ENCODE measurements at regions not wholly inside any gene's neighbourhood (a gene's known extent, or its start where the extent isn't known, plus 50 kb on each side); places are given as distances from the start of the nearest gene placed in this dataset.

DNA sequence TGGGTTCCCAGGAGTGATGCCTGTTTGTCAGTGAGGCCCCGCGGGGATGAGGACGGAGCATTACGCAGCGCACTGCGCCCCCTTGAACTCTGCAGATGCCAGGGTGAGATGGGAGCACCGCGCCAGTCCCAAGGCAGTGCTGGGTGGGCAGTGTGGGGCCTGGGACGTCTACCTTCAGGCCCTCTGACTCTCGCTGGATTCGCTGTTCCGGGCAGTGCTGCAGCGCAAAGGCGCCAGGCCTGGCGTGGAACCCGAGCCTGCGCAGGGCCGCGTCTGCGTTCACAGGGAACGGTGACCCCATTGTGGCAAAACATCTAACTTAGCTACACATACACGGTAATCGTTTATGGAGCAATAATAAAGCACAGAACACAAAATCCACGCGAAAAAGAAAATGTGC is 257.3 kb downstream of the QKI start:
- no peak for DNase-seq (ENCODE audit: low read depth)

DNA sequence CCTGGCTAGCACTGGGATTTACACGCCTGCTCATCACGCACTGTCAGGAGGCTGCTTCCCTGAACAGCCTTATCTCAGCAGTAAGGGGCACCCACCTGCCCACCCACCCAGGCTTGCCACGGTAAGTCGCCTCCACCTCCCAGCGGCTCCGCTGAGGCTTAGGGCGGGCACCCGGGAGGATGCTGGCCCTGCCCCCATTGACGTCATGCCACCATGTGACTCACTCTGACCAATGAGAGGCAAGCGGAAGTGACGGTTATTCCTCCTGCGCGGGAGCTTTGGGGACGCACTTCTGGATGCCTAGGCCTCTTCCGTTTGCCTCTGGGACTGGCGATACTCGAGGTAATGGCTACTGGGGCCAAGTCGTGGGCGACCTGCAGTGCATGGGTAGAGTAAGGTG is 256.8 kb downstream of the QKI start:
- DNase-seq (ENCODE audit: low read depth): no peak

DNA sequence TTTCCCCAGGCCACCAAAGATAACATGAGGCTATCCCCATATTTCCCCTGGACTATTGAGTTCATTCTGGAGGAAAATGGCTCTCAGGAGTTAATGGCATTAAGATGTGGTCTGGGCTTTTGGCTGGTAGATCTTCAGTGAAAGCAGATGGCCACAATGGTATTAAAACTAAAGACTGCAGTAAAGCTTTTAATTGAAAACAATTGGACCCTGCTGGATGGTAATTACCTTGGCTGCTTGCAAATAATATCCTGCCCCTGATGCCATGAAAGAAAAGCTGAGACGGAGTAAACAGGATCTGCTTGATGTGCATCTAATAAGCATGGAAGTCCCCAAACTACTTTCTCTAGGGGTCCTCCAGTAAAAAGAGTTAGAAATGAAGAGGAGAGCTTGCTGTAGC is 255.8 kb downstream of the QKI start:
- no peak for DNase-seq (ENCODE audit: low read depth)

GRCh38 chr6:163668061-163668426 is 253.5 kb downstream of the QKI start:
- no peak for DNase-seq (ENCODE audit: low read depth)

DNA sequence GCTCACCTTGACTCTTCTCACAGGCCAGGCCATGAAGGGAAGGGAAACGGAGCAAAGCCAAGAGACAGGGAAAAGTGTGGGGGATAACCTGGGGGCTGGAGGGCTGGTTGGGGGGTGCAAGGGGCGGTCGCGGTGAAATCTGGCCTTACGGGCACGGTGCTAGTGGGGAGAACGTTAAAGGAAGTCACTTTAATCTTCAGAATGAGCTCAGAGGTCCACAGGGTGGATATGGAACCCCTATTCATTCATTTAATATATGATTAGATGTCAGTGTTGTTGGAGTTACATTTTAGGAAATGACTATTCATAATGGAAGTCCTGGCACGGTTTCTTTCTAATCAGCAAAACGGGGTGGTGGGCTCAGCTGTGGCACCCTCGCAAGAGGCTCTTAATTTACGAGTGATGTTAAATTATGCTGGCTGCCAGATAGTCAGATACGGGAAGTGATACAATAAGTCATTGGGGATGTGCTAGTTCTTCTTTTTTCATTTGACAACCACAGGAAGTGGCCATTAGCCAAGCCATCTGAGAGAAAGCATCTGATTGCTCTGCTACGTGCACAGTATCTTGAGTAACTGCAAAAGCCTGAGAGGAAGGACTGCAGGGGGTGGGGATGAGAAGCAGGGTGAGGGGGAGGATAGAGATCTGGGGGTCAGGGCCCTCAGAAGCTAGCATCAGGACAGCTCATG is 253.0 kb downstream of the QKI start:
- peak; percentile 44 for DNase-seq (ENCODE audit: low read depth)

DNA sequence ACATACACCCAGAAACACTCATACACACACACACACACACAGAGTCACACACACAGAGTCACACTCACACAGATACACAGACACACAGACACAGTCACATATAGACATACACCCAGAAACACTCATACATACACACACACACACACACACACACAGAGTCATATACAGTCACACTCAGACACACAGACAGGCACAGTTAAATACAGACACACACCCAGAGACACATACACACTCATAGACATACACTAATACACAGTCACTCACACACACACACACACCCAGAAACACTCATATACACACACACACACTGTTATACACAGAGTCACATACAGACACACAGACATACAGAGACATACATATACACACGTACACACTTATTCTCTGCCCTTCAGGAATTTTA is 250.9 kb downstream of the QKI start:
- no peak for DNase-seq (ENCODE audit: low read depth)

DNA sequence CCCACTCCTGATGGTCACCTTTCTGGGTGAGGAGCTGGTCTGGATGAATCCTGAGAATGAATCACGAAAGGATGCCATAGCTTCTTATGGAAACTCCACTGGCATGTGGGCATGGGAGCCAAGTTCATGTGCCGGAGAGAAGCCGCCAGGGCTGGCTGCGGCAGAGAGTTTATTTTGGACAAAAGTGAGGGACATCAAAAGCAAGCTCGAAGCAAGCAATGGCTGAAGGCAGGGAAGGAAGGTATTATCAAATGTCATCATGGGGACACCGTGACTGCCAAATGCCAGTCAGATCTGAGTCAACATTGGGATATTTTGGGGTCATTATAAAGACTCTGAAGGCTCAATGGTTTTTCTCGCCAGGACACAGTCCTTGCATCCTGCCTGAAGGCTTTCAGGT is 249.1 kb downstream of the QKI start:
- no peak for DNase-seq (ENCODE audit: low read depth)

DNA sequence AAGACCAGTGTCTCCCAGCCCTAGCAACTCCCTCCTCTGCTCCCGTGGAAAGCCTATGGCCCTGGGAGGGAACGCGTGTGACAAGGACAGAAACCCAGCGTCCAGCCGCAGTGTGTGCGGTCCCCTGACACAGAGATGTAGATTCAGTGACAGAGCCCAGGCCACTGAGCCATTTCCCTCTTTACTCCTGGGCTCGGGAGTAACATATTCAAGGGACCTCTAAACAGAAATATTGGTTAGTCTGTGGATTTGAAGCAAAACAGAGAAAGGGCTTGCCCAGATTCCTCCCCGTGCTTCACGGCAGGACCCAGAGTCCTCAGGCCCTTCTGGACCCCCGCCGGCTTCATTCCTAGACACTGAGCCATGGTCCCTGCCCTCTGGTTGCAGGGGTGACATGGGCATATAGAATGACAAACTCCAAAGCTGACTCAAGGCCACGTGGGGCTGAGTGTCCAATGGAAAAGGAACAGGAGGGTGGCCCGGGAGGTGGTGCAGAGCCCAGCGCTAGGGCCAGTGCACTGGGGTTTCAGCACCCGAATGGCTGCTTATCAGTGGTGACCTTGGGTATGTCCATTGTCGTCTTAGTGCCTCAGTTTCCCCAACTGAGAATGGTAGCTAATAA is 248.2 kb downstream of the QKI start:
- DNase-seq (ENCODE audit: low read depth): no peak

- no peak for DNase-seq (ENCODE audit: low read depth)
Observed at GRCh38 chr6:163661272-163661671, 246.8 kb downstream of the QKI start.

- no peak for DNase-seq (ENCODE audit: low read depth)
Observed at GRCh38 chr6:163659803-163660202, 245.3 kb downstream of the QKI start.

- no peak for DNase-seq (ENCODE audit: low read depth)
Observed at GRCh38 chr6:163655217-163656121, 241.0 kb downstream of the QKI start.

DNA sequence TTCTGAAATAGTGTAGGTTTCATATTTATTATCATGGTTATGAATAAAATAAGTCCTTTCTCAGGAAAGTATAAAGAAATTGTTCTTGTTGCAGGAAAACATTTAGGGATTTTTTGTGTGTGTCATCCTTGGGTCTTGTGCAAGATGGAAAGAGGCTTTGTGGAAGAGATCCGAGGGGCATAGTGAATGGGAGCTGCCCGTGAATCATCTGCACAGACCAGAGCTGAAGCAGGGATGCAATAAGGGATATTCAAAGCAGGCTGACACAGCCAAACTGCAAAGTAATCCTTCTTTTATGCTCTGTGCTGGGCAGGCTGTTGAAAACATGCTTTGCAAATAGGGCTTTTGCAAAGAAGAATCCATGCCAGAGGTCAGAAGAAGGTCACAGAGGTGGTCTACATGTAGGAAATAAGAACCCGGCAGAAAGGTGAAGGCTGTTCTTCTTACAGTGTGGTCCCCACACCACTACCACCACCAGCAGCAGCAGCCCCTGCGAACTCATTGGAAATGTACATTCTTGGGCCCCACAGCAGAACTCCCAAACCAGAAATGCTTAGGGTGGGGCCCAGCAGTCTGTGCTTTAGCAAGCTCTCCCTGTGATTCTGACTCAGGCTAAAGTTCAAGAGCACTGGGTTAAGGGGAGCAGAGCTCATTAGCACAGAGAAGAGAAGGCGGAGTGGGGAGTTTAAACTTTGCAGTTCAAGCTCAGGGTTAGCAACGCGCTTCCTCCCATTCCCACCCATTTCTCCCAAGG is 237.6 kb downstream of the QKI start:
- DNase-seq (ENCODE audit: low read depth): no peak

DNA sequence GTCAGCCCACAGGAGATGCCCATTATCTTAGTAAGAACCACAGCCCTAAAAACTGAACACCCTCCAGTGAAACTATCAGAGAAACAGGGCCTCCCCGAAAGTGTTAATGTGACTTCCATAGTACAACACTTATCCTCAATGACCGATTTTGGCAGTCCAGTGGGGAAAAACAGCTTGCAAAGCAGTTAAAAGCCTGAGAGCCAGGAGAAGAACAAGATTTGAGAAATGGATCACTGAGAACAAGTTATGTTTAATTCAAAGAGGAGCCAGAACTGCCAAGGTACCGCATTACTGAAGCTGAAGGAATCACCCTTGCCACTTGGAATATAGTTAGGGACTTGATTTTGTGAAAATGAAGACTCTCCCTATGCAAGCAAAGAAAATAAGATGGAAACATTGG is 236.9 kb downstream of the QKI start:
- DNase-seq (ENCODE audit: low read depth): no peak

- no peak for DNase-seq (ENCODE audit: low read depth)
Observed at GRCh38 chr6:163648868-163649267, 234.3 kb downstream of the QKI start.

DNA sequence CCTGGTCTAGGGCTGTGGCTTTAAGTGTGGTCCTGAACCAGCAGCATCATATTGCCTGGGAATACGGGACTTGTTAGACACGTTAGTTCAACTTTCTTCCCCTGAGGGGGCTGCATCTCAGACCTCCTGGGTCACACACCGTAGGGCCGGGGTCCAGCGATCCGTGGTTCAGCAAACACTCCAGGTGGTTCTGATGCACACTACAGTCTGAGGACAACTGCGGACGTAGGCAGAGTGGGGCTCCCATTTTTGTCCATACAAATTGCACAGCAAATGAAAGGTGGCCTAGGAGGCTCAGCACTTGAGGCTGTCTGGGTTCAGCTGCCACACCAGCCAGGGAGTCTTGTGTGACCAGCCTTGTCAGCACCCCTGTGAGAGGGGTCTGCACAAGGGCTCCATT is 233.1 kb downstream of the QKI start:
- no peak for DNase-seq (ENCODE audit: low read depth)

DNA sequence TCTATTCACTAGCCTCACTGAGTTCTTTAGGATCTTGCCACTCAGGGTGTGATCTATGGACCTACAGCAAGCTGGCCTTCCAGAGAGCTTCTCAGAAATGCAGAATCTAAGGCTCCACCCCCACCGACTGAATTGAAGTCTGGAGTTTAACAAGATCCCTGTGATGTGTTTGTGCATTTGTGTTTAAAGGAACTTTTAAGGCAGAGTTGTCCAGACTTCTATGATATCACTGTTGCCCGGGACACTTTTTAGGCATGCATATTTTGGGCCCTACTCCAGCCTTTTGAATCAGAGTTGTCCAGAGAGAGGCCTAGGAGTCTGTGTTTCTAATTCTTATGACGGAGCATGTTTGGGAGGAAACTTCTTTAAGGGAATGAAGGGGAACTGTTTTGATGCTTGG is 232.3 kb downstream of the QKI start:
- DNase-seq (ENCODE audit: low read depth): no peak

- DNase-seq (ENCODE audit: low read depth): no peak
Observed at GRCh38 chr6:163646133-163646532, 231.6 kb downstream of the QKI start.

DNA sequence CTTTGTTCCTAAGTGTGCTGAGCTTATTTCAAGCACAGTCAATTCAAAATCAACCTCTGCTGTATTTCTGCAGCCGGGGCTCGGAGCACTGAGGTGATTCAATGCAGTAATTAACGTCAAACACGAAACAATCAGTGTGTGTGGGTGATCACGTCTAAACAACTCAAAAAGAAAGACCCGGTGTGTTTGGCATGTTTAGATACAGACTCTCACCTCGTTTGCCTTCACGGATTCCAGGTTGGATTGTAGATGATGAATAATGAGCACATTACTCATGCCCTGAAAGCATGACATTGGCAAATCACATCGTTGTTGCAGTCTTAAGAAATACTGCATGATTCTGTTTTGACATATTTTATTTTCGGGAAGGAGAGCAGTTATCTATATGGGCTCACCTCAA is 231.0 kb downstream of the QKI start:
- no peak for DNase-seq (ENCODE audit: low read depth)

DNA sequence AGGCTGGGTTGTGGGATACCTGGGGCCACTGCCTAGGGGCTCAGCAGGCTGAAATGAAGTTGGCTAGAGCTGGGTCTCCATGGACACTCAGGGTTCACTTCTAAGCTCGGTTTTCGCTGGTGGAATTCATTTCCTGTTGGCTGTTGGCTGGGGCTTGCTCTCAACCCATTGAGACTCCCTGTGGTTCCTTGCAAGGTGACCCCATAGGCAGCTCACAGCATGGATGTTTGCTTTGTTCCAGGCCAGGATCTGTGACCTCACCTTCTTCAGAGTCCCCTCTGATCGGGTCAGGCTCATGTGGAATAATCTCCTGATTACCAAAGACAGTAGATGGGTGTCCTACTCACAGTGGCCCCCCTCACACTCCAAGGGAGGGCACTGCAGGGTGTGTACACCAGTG is 229.3 kb downstream of the QKI start:
- no peak for DNase-seq (ENCODE audit: low read depth)

GRCh38 chr6:163641706-163642105 is 227.2 kb downstream of the QKI start:
- DNase-seq (ENCODE audit: low read depth): no peak

GRCh38 chr6:163640641-163641040 is 226.1 kb downstream of the QKI start:
- no peak for DNase-seq (ENCODE audit: low read depth)

- DNase-seq (ENCODE audit: low read depth): no peak
Observed at GRCh38 chr6:163637524-163637923, 223.0 kb downstream of the QKI start.

Data from forelimb muscle (tissue), 1 donor.